ENCODE measurements at regions not wholly inside any gene's neighbourhood (a gene's known extent, or its start where the extent isn't known, plus 50 kb on each side); places are given as distances from the start of the nearest gene placed in this dataset.

DNA sequence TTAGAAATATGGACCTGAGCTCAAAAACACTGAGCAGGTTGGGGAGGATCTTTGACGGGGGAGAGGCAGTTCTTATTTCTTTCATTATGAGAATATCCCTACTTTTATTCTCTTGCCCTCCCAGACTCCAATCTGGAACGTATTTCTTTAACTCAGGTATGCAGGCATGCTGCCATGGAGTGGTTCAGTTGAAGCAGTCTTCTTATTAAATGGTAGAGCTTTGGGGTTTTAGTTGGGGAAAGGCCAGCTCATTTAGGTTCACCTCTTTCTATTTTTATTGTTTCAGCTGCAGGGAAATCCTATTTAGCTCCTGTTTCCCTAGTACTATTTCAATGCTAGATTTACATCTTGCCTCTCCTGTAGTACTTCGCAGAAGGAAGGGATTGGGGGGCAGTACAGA, 198.9 kb downstream of the TTLL7 start:
- no peaks in the 10 kb centered on the region for H3K27me3 ChIP-seq (ENCODE audit: low read length)
- no peaks in the 10 kb centered on the region for H3K79me2 ChIP-seq (ENCODE audit: low read length)

DNA sequence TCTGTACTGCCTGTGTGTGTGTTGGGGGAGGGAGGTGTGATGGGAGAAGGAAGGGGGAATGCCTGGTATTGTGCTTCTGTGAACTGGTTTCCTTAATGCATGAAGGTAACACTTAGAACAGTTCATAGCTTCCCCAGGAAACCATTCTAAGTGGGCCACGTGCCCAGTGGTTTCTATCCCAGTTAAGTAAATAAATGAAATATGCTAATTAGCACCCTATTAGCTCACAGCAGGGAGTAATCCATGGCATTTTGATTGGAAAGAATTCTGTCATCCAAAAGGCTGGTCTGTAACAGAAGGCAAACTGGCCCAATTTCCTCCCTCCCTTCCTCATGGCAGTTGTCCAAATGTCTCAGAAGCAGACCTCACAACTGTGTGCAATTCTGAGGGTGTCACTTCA, 199.3 kb downstream of the TTLL7 start:
- H3K9me3 ChIP-seq (ENCODE audit: low read length): no peaks in the 10 kb centered on the region
- H3K27me3 ChIP-seq (ENCODE audit: low read length): no peaks in the 10 kb centered on the region
- H3K4me2 ChIP-seq (ENCODE audit: low read depth, low read length, poor library complexity, severe bottlenecking): no peak overlapping the region
- no peak overlapping the region for H3K9ac ChIP-seq (ENCODE audit: low read length)
- H4K20me1 ChIP-seq (ENCODE audit: insufficient read depth, low read depth, low read length): no peaks in the 10 kb centered on the region
- no peaks in the 10 kb centered on the region for H3K9me2 ChIP-seq (replicated peaks; ENCODE audit: insufficient read depth, low read length)
- H3K4me3 ChIP-seq (ENCODE audit: low read length): no peak overlapping the region
- no peak for DNase-seq
- no peak overlapping the region for H2AFZ ChIP-seq (ENCODE audit: low read length)
- H3K27ac ChIP-seq (ENCODE audit: low read length): no peak overlapping the region
- no peaks in the 10 kb centered on the region for H3K4me1 ChIP-seq (ENCODE audit: low read length)
- H3K36me3 ChIP-seq (ENCODE audit: insufficient read depth, low read length): no peaks in the 10 kb centered on the region
- H3K79me2 ChIP-seq (ENCODE audit: low read length): no peaks in the 10 kb centered on the region

More for the DNA sequence above, 198.9 kb downstream of the TTLL7 start:
- no peak overlapping the region for H3K4me3 ChIP-seq (ENCODE audit: low read length)
- no peaks in the 10 kb centered on the region for H3K9me3 ChIP-seq (ENCODE audit: low read length)
- no peak overlapping the region for H3K9ac ChIP-seq (ENCODE audit: low read length)
- H4K20me1 ChIP-seq (ENCODE audit: insufficient read depth, low read depth, low read length): no peaks in the 10 kb centered on the region
- no peak for DNase-seq
- no peaks in the 10 kb centered on the region for H3K4me1 ChIP-seq (ENCODE audit: low read length)
- H3K4me2 ChIP-seq (ENCODE audit: low read depth, low read length, poor library complexity, severe bottlenecking): no peak overlapping the region
- no peaks in the 10 kb centered on the region for H3K9me2 ChIP-seq (replicated peaks; ENCODE audit: insufficient read depth, low read length)
- no peaks in the 10 kb centered on the region for H3K36me3 ChIP-seq (ENCODE audit: insufficient read depth, low read length)
- no peak overlapping the region for H2AFZ ChIP-seq (ENCODE audit: low read length)
- no peak overlapping the region for H3K27ac ChIP-seq (ENCODE audit: low read length)

DNA sequence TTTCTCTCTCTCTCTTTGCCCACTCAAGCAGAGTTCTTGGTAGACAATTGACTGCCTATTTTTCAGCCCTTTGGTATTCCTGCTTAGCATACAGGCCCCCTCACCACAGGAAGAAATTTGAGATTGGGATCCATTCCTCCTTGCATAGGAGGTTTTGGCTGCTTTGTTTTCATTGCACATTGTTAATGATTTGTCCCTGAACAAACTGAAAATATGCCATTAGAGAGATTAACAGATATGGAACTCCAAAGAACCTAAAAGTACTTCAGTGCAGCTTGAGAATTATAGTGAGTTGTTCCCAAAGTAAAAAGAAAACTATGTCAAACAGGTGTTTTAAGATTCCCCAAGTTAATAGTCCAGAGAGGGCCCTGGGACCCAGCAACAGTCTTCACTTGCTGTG, 200.0 kb downstream of the TTLL7 start:
- H3K4me1 ChIP-seq (ENCODE audit: low read length): no peaks in the 10 kb centered on the region
- no peak overlapping the region for H2AFZ ChIP-seq (ENCODE audit: low read length)
- H3K27ac ChIP-seq (ENCODE audit: low read length): no peak overlapping the region
- no peaks in the 10 kb centered on the region for H3K27me3 ChIP-seq (ENCODE audit: low read length)
- H3K36me3 ChIP-seq (ENCODE audit: insufficient read depth, low read length): no peaks in the 10 kb centered on the region
- no peak overlapping the region for H3K9ac ChIP-seq (ENCODE audit: low read length)
- no peaks in the 10 kb centered on the region for H3K9me2 ChIP-seq (replicated peaks; ENCODE audit: insufficient read depth, low read length)
- H3K79me2 ChIP-seq (ENCODE audit: low read length): no peaks in the 10 kb centered on the region
- H3K4me2 ChIP-seq (ENCODE audit: low read depth, low read length, poor library complexity, severe bottlenecking): no peak overlapping the region
- H3K4me3 ChIP-seq (ENCODE audit: low read length): no peak overlapping the region
- H3K9me3 ChIP-seq (ENCODE audit: low read length): no peaks in the 10 kb centered on the region
- DNase-seq: no peak
- H4K20me1 ChIP-seq (ENCODE audit: insufficient read depth, low read depth, low read length): no peaks in the 10 kb centered on the region

DNA sequence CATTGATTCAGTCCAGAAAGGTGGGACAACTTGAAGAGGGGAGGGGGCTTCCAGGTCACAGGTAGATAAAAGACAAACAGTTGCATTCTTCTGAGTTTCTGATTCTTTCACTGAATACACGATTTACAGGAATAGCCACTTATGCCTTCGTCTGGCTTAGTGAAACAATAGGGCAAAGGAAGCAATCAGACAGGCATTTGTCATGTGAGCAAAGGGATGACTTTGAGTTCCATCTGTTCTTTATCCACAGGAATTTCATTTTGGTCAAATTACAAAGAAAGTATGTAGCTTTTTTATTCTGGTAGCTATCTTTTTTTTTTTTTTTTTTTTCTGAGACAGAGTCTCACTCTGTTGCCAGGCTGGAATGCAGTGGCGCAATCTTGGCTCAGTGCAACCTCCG, 202.5 kb downstream of the TTLL7 start:
- Histone ChIP-seq H3K27me3 (ENCODE audit: low read length) (no peaks in the 10 kb centered on the region), H3K4me1 (ENCODE audit: low read length) (no peaks in the 10 kb centered on the region), H2AFZ (ENCODE audit: low read length) (no peak overlapping the region), H3K4me3 (ENCODE audit: low read length) (no peak overlapping the region), H4K20me1 (ENCODE audit: insufficient read depth, low read depth, low read length) (no peaks in the 10 kb centered on the region), H3K9me3 (ENCODE audit: low read length) (no peaks in the 10 kb centered on the region), H3K4me2 (ENCODE audit: low read depth, low read length, poor library complexity, severe bottlenecking) (no peak overlapping the region), H3K36me3 (ENCODE audit: insufficient read depth, low read length) (no peaks in the 10 kb centered on the region), H3K27ac (ENCODE audit: low read length) (no peak overlapping the region), H3K9me2 (replicated peaks; ENCODE audit: insufficient read depth, low read length) (no peaks in the 10 kb centered on the region), H3K9ac (ENCODE audit: low read length) (no peak overlapping the region), H3K79me2 (ENCODE audit: low read length) (no peaks in the 10 kb centered on the region)
- no peak for DNase-seq

DNA sequence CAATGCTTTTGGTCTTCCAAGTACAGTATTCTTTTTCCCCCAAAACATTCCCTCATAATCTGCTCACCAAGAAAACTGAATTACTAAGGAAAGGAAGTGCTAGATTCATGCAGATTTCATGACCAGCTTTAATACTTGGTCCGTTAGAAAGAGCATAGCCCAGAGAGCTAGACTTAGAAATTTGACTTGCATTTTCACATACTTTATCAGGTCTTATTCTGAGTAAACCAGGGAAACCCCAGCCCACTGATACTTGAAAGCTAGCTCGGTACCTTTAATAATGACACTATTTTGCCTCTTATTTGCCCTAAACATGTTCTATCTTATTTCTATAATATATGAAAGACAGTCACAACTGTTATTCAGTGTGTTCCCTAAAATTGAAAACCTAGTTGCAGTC, 204.5 kb downstream of the TTLL7 start:
- Histone ChIP-seq H2AFZ (ENCODE audit: low read length) (no peak overlapping the region), H3K4me2 (ENCODE audit: low read depth, low read length, poor library complexity, severe bottlenecking) (no peak overlapping the region), H3K36me3 (ENCODE audit: insufficient read depth, low read length) (no peaks in the 10 kb centered on the region), H3K4me1 (ENCODE audit: low read length) (no peaks in the 10 kb centered on the region), H3K27ac (ENCODE audit: low read length) (no peak overlapping the region), H3K79me2 (ENCODE audit: low read length) (no peaks in the 10 kb centered on the region), H3K9me3 (ENCODE audit: low read length) (no peaks in the 10 kb centered on the region), H3K9ac (ENCODE audit: low read length) (no peak overlapping the region), H3K9me2 (replicated peaks; ENCODE audit: insufficient read depth, low read length) (no peaks in the 10 kb centered on the region), H3K27me3 (ENCODE audit: low read length) (no peaks in the 10 kb centered on the region), H4K20me1 (ENCODE audit: insufficient read depth, low read depth, low read length) (no peaks in the 10 kb centered on the region), H3K4me3 (ENCODE audit: low read length) (no peak overlapping the region)
- DNase-seq: no peak

DNA sequence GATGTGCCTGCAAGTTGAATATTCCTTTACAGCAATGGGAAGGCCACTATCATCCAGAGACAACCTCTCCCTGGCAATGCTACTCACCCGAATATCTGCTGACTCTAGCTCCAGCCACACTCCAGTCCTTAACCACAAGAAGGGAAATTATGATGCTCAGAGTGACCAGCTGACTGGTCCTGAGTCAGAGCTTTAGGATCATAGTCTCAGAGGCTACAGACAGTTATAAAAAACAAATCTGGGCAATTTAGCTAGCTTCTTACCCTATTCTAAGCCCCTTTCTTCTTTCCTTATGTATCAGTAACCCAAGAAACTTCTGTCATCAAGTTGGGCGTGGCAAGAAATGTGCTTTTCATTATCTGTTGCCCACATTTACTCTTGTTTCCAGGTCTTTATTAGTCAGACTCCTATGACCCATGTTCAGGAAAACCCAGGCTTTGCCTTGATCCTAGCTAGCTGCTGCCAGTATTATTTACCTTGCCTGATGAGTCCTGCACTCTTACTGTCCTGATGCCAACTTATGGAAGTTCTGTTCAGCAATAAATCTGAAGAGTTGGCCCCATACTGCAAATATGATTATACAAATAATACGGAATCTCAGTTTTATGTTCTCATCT, 207.0 kb downstream of the TTLL7 start:
- H3K9ac ChIP-seq (ENCODE audit: low read length): no peak overlapping the region
- no peak overlapping the region for H3K27ac ChIP-seq (ENCODE audit: low read length)
- no peaks in the 10 kb centered on the region for H4K20me1 ChIP-seq (ENCODE audit: insufficient read depth, low read depth, low read length)
- H3K36me3 ChIP-seq (ENCODE audit: insufficient read depth, low read length): no peaks in the 10 kb centered on the region
- no peaks in the 10 kb centered on the region for H3K79me2 ChIP-seq (ENCODE audit: low read length)
- no peaks in the 10 kb centered on the region for H3K27me3 ChIP-seq (ENCODE audit: low read length)
- H3K9me2 ChIP-seq (replicated peaks; ENCODE audit: insufficient read depth, low read length): no peaks in the 10 kb centered on the region
- no peak overlapping the region for H2AFZ ChIP-seq (ENCODE audit: low read length)
- no peak for DNase-seq
- no peaks in the 10 kb centered on the region for H3K9me3 ChIP-seq (ENCODE audit: low read length)
- no peak overlapping the region for H3K4me2 ChIP-seq (ENCODE audit: low read depth, low read length, poor library complexity, severe bottlenecking)
- no peaks in the 10 kb centered on the region for H3K4me1 ChIP-seq (ENCODE audit: low read length)
- no peak overlapping the region for H3K4me3 ChIP-seq (ENCODE audit: low read length)

DNA sequence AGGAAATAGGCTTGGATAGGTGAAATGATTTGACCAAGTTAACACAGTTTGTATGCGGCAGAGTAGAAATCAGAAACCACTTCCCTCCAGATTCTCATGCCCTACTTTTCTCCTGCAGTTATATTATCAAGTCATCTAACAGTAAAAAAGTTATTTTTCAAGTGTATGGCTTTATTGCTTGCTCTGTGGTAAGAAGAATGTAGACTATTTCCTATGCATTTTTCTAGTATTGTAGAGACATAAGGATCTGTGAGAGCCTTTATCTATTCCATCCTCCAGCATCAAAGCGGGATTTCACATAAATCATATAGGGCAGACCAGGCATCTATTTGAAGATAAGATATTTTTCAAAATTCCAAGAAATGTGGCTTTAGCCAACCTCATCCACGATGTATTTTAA, 208.5 kb downstream of the TTLL7 start:
- Histone ChIP-seq H3K4me1 (ENCODE audit: low read length) (no peaks in the 10 kb centered on the region), H3K4me2 (ENCODE audit: low read depth, low read length, poor library complexity, severe bottlenecking) (no peak overlapping the region), H3K4me3 (ENCODE audit: low read length) (no peak overlapping the region), H4K20me1 (ENCODE audit: insufficient read depth, low read depth, low read length) (no peaks in the 10 kb centered on the region), H3K9me3 (ENCODE audit: low read length) (no peaks in the 10 kb centered on the region), H2AFZ (ENCODE audit: low read length) (no peak overlapping the region), H3K79me2 (ENCODE audit: low read length) (no peaks in the 10 kb centered on the region), H3K27ac (ENCODE audit: low read length) (no peak overlapping the region), H3K36me3 (ENCODE audit: insufficient read depth, low read length) (no peaks in the 10 kb centered on the region), H3K9ac (ENCODE audit: low read length) (no peak overlapping the region), H3K9me2 (replicated peaks; ENCODE audit: insufficient read depth, low read length) (no peaks in the 10 kb centered on the region), H3K27me3 (ENCODE audit: low read length) (no peaks in the 10 kb centered on the region)
- no peak for DNase-seq

DNA sequence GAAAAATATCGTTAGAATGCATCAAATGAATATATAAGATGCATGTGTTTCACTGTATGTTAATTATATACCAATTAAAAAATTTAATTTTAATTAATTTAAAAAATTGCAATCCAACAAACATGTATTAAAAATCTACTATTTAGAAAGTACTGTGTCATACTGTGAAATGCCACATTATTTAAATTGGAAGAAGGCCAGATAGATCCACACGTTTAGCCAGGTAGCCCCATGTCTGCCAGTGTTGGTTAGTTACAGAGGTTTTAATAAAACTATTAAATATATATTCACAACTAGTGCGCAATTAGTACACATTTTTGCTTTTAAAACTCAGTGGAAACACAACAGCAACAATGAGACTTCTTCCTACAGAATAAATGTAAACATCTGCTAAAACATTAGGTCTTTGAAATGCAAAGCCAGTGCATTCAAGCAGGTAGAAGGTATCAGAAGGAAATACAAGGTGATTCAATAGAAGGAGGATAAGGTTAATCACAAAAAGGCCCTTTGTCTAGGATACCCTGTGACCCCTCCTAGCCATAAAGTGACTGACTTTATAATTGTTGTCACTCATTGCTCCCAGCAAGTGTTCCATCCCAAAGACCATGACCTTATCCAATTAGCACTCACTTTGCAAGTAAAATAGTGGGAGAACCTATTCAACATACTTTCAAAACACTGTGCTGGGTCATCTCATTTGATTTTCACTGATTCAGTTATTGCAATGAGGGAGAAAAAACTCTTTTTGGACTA, 211.5 kb downstream of the TTLL7 start:
- Histone ChIP-seq H2AFZ (ENCODE audit: low read length) (no peak overlapping the region), H3K4me2 (ENCODE audit: low read depth, low read length, poor library complexity, severe bottlenecking) (no peak overlapping the region), H3K36me3 (ENCODE audit: insufficient read depth, low read length) (no peaks in the 10 kb centered on the region), H3K79me2 (ENCODE audit: low read length) (no peaks in the 10 kb centered on the region), H3K4me3 (ENCODE audit: low read length) (no peak overlapping the region), H3K4me1 (ENCODE audit: low read length) (no peaks in the 10 kb centered on the region), H3K27me3 (ENCODE audit: low read length) (no peaks in the 10 kb centered on the region), H3K27ac (ENCODE audit: low read length) (no peak overlapping the region), H3K9ac (ENCODE audit: low read length) (no peak overlapping the region), H3K9me2 (replicated peaks; ENCODE audit: insufficient read depth, low read length) (no peaks in the 10 kb centered on the region), H4K20me1 (ENCODE audit: insufficient read depth, low read depth, low read length) (no peaks in the 10 kb centered on the region), H3K9me3 (ENCODE audit: low read length) (no peaks in the 10 kb centered on the region)
- DNase-seq: no peak
